PFSK-1 (cell line): ENCODE measurements at regions not wholly inside any gene's neighbourhood (a gene's known extent, or its start where the extent isn't known, plus 50 kb on each side); places are given as distances from the start of the nearest gene placed in this dataset.

Experiments used
- FOXP2 ChIP-seq: optimal IDR thresholded peaks from 2 replicates; pipeline ENCODE3; 2011; ENCODE audit warnings: borderline replicate concordance, control low read depth, inconsistent platforms; ENCODE audit not compliant: insufficient read depth; ENCODE audit errors: extremely low read length, extremely low read depth
- POLR2AphosphoS5 ChIP-seq: IDR thresholded peaks from 2 replicates; pipeline ENCODE4 v1.6.1; 2012; ENCODE audit warnings: low read depth, mild to moderate bottlenecking, control low read depth, low read length, moderate library complexity
- SIN3A ChIP-seq: IDR thresholded peaks from 2 replicates; pipeline ENCODE4 v1.6.1; 2012; ENCODE audit warnings: mild to moderate bottlenecking, low read length, moderate library complexity, borderline replicate concordance; ENCODE audit not compliant: insufficient read depth
- TAF1 ChIP-seq: IDR thresholded peaks from 2 replicates; pipeline ENCODE4 v1.6.1; 2012; ENCODE audit warnings: low read length, control low read depth, borderline replicate concordance; ENCODE audit not compliant: insufficient read depth
- TF ChIP-seq, protein P1 (sequence below), 2 experiments: IDR thresholded peaks; 2 replicates each; pipeline versions ENCODE4 v1.6.1 to v1.8.0; 2011 to 2012; ENCODE audit warnings: low read depth in 2 of 2, low read length in 2 of 2, control low read depth in 1 of 2, inconsistent platforms in 1 of 2, mild to moderate bottlenecking in 1 of 2, moderate library complexity in 1 of 2; ENCODE audit not compliant: insufficient read depth in 1 of 2

DNA sequence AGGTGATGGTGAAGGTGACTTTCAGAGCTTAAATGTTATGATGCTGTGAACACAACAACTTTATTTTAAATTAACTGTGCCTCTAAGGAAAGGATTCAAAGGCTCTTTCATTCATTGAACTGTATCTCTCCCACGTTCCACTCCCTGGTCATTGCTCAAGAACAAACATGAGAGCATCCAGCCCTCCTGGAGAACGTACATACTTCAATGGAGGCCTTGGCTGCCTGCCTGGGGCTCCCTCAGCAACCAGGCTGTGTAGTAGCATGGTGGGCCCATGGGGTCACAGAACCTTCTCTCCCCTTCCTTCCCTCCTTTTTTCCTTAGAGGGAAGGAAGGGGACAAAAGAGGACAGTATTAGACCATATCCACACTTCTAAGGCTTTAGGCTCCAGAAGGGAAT, 234.3 kb downstream of the CDC5L start:
- TF ChIP-seq TAF1, result no peak
- TF ChIP-seq, protein P1, sequence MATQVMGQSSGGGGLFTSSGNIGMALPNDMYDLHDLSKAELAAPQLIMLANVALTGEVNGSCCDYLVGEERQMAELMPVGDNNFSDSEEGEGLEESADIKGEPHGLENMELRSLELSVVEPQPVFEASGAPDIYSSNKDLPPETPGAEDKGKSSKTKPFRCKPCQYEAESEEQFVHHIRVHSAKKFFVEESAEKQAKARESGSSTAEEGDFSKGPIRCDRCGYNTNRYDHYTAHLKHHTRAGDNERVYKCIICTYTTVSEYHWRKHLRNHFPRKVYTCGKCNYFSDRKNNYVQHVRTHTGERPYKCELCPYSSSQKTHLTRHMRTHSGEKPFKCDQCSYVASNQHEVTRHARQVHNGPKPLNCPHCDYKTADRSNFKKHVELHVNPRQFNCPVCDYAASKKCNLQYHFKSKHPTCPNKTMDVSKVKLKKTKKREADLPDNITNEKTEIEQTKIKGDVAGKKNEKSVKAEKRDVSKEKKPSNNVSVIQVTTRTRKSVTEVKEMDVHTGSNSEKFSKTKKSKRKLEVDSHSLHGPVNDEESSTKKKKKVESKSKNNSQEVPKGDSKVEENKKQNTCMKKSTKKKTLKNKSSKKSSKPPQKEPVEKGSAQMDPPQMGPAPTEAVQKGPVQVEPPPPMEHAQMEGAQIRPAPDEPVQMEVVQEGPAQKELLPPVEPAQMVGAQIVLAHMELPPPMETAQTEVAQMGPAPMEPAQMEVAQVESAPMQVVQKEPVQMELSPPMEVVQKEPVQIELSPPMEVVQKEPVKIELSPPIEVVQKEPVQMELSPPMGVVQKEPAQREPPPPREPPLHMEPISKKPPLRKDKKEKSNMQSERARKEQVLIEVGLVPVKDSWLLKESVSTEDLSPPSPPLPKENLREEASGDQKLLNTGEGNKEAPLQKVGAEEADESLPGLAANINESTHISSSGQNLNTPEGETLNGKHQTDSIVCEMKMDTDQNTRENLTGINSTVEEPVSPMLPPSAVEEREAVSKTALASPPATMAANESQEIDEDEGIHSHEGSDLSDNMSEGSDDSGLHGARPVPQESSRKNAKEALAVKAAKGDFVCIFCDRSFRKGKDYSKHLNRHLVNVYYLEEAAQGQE (IDR thresholded peaks at IDR 0.05; ENCODE audit: insufficient read depth in 1 of 2, low read depth in 2 of 2, low read length in 2 of 2), result no peak
- no peak for TF ChIP-seq POLR2AphosphoS5
- no peak for TF ChIP-seq SIN3A
- no peak for TF ChIP-seq FOXP2

DNA sequence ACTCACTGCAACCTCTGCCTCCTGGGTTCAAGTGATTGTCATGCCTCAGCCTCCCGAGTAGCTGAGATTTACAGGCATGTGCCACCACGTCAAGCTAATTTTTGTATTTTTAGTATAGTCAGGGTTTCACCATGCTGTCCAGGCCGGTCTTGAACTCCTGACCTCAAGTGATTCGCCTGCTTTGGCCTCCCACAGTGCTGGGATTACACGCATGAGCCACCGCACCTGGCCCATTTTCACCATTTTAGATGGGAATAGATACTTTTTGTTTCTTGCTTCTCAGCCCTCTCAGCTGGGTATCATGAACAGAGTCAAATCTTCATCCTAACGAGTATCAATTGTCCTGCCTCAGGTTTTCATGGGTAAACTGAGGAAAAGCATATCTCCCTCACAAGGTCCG, 235.0 kb downstream of the CDC5L start:
- no peak for TF ChIP-seq SIN3A

DNA sequence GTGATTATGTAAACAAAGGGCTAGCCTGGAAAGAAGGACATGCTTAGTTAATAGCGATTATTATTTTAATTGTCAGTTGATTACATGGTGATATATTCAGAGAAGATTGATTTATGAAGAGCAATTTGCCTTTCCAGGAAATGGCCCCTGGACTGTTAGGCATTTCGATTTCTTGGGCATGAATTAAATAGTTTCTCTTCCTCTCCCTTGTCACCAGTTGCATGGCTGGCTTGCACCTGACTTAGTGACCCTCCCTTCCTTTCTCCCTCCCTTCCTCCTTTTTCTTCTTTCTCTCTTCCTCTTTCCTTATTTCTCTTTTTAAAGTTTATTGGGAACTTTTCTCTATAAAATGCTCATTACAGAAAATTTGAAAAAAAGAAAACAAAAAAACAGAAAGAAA, 235.4 kb downstream of the CDC5L start:
- TF ChIP-seq SIN3A (no peak), POLR2AphosphoS5 (no peak), TAF1 (no peak), FOXP2 (no peak)
- TF ChIP-seq, protein P1 (IDR thresholded peaks at IDR 0.05; ENCODE audit: insufficient read depth in 1 of 2, low read depth in 2 of 2, low read length in 2 of 2), result no peak

DNA sequence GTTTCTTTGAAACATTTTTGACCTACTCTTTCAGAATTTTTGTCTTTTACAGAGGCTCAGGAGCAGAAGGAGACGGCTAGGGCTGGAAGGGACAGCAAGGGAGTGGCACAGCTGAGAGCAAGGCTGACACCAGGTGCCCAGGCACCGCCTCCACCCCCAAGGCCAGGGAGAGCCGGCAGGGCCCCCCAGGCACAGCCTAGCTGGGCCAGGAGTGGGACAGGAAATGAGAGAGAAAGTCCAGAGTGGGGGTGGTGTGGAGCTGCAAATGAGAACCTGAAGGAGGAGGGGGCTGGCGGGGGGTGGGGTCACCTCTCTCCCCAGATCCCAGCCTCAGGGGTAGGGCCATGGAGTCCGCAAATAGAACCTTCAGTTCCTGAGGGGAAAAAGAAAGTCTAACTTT, 236.7 kb downstream of the CDC5L start:
- TF ChIP-seq, protein P1 (IDR thresholded peaks at IDR 0.05; ENCODE audit: insufficient read depth in 1 of 2, low read depth in 2 of 2, low read length in 2 of 2), result no peak

DNA sequence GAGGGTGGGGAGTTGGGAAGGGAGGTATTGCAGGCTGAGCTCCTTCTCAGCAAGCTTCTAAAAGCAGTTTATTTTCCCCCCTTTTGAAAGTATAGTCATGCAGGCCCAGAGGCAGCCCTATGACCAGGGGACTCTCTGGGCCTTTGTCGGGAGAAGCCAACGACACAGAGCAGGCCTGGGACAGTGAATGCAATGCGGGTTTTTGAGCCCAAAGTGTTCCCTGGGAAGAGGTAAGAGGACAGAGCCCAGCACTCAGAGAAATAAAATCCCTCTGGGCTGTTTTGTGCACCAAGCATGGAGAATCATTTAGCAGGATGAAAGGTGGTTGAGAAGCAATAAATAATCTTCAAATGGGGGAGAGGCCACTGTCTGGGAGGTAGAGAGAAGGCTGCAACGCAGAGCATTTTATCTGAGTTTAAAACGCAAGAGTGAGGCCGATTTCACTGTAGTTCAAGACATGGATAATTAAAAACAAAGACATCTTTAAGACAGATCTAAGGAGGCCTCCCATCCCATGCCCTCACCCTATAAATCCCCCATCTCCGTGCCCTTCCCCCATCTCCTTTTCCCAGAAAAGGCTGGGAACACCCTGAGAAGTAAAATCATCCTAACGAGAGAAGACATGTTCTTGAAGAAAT, 237.5 kb downstream of the CDC5L start:
- TF ChIP-seq POLR2AphosphoS5 (no peak), TAF1 (no peak), FOXP2 (no peak), SIN3A (no peak)
- TF ChIP-seq, protein P1 (IDR thresholded peaks at IDR 0.05; ENCODE audit: insufficient read depth in 1 of 2, low read depth in 2 of 2, low read length in 2 of 2), result no peak

DNA sequence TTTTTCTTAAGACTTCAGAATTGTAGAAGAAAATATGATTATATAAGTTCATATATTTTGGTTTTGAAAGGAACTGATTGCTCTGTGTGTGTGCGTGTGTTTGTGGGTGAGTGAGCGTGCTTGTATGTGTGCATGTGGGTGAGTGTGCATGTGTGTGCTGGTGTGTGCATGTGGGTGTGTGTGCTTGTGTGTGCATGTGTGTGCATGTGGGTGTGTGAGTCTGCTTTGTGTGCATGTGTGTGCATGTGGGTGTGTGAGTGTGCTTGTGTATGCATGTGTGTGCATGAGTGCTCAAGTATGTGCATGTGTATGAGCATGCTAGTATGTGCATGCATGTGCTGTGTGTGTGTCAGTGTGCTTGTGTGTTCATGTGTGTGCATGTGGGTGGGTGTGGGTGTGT, 238.5 kb downstream of the CDC5L start:
- TF ChIP-seq, protein P1 (IDR thresholded peaks at IDR 0.05; ENCODE audit: insufficient read depth in 1 of 2, low read depth in 2 of 2, low read length in 2 of 2), result no peak
- no peak for TF ChIP-seq SIN3A
- TF ChIP-seq POLR2AphosphoS5, result no peak
- no peak for TF ChIP-seq FOXP2
- no peak for TF ChIP-seq TAF1
